Caco-2 (cell line): ENCODE measurements at regions not wholly inside any gene's neighbourhood (a gene's known extent, or its start where the extent isn't known, plus 50 kb on each side); places are given as distances from the start of the nearest gene placed in this dataset.

Source experiments
- BruUV-seq: library from RNA; stranded (reverse); fragments of 400-500 nt; replicated peaks from 2 replicates; lab custom pipeline; 2021; lab: Mats Ljungman, UMichigan
- CTCF ChIA-PET: fragments of 300-600 bp; sonication (Branson Sonifier 250); formaldehyde crosslinking; loops from one replicate; lab custom pipeline; 2022; ENCODE audit warnings: antibody characterized with exemption; lab: Charles Lee
- POLR2A ChIA-PET: fragments of 300-600 bp; sonication (Branson Sonifier 250); formaldehyde crosslinking; loops from one replicate; lab custom pipeline; 2022; ENCODE audit warnings: antibody characterized with exemption; lab: Charles Lee
- DNase-seq, 2 experiments: peaks; one replicate each; pipeline versions ENCODE4 v3.0.0 to v3.0.0-alpha.2; 2020 to 2022
- H3K27me3 ChIP-seq: replicated peaks from 2 replicates; pipeline ENCODE4 v1.6.0; 2011; ENCODE audit warnings: low read length; ENCODE audit not compliant: control insufficient read depth, insufficient read depth
- H3K36me3 ChIP-seq: 2 replicates; pipeline ENCODE4 v1.5.1; 2011; ENCODE audit warnings: low read length; ENCODE audit not compliant: control insufficient read depth, insufficient read depth
- H3K4me1 ChIP-seq: fragments of 250-450 bp; sonication (Bioruptor Pico); 2 replicates; pipeline ENCODE4 v1.5.1; 2020; ENCODE audit warnings: mild to moderate bottlenecking
- H3K4me3 ChIP-seq: 2 replicates; pipeline ENCODE4 v1.5.1; 2011; ENCODE audit warnings: low read depth, mild to moderate bottlenecking, control low read depth, low read length
- H3K9me3 ChIP-seq: fragments of 250-450 bp; sonication (Bioruptor Pico); 2 replicates; pipeline ENCODE4 v1.5.1; 2020; ENCODE audit warnings: mild to moderate bottlenecking, moderate library complexity
- H3K27ac Mint-ChIP-seq: one replicate; pipeline ENCODE4 v1.8.0; 2022; ENCODE audit warnings: mixed read lengths; ENCODE audit not compliant: unreplicated experiment
- H3K27me3 Mint-ChIP-seq: one replicate; pipeline ENCODE4 v1.8.0; 2022; ENCODE audit warnings: mixed read lengths; ENCODE audit not compliant: insufficient read depth, unreplicated experiment
- H3K36me3 Mint-ChIP-seq: one replicate; pipeline ENCODE4 v1.8.0; 2022; ENCODE audit warnings: mild to moderate bottlenecking, mixed read lengths; ENCODE audit not compliant: insufficient read depth, unreplicated experiment
- H3K4me1 Mint-ChIP-seq: one replicate; pipeline ENCODE4 v1.8.0; 2022; ENCODE audit warnings: low read depth, mixed read lengths; ENCODE audit not compliant: unreplicated experiment
- H3K4me3 Mint-ChIP-seq: one replicate; pipeline ENCODE4 v1.8.0; 2022; ENCODE audit warnings: mild to moderate bottlenecking, moderate library complexity, mixed read lengths; ENCODE audit not compliant: unreplicated experiment
- H3K9me3 Mint-ChIP-seq: one replicate; pipeline ENCODE4 v1.8.0; 2022; ENCODE audit warnings: mixed read lengths; ENCODE audit not compliant: unreplicated experiment
- intact Hi-C: fragments of 100-400 bp; cut with micrococcal nuclease; formaldehyde crosslinking; loops from one replicate; pipeline ENCODE4 v1.10.0; 2022; ENCODE audit not compliant: unreplicated experiment
- TF ChIP-seq, protein P1 (sequence below), 2 experiments: fragments of 200-600 bp in 1 of 2; IDR thresholded peaks; 1 replicate in 1 of 2; 2 replicates in 1 of 2; pipeline versions ENCODE4 v1.5.1 to v1.8.0; 2011 to 2022; ENCODE audit warnings: antibody characterized with exemption in 1 of 2, control low read depth in 1 of 2, inconsistent platforms in 1 of 2, low read depth in 1 of 2, low read length in 1 of 2, mild to moderate bottlenecking in 1 of 2, moderate library complexity in 1 of 2; ENCODE audit not compliant: insufficient read depth in 1 of 2, severe bottlenecking in 1 of 2, unreplicated experiment in 1 of 2

DNA sequence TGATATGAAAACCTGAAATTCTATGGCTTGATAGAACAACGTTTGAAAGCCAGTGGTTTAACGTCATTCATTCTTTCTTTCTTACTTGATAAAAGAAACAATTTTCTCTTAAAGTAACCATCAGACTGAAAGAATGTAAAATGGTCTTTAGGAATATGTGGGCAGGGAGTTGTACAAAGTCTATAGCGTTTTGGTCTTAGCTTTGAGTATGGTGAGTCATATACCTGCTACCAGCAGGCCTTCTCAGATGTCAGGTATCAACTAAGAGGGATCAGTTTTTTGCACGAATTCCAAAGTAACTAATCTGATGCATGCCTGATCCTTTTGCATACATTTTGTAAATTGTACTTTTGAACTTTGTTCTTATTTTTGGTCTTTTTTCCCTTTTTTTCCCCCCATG is 101.5 kb upstream of the DSEL start:
- CTCF ChIA-PET = no interaction called here
- no peaks in the 10 kb centered on the region for H3K4me1 Mint-ChIP-seq

DNA sequence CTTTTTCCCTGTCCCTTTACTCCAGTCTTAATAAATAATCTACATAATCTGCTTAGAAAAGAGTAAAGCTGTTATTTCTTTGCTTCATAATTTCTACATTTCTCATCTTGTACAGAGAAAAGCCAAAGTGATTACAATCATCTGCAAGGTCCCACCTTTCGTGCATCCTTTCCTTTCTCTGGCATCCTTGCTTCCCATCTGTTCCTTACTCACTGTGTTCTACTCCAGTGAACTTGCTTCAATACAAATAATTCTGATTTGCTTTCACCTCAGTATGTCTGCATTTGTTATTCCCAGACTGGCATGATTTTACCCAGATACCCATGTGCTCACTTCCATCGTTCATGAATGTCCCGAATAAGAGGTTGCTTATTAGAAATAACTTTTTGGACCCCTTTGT is 99.4 kb upstream of the DSEL start:
- H3K4me3 ChIP-seq = no peak overlapping the region
- no peaks in the 10 kb centered on the region for H3K9me3 Mint-ChIP-seq
- no peaks in the 10 kb centered on the region for H3K9me3 ChIP-seq

More for the DNA sequence above, 101.5 kb upstream of the DSEL start:
- TF ChIP-seq, protein P1, sequence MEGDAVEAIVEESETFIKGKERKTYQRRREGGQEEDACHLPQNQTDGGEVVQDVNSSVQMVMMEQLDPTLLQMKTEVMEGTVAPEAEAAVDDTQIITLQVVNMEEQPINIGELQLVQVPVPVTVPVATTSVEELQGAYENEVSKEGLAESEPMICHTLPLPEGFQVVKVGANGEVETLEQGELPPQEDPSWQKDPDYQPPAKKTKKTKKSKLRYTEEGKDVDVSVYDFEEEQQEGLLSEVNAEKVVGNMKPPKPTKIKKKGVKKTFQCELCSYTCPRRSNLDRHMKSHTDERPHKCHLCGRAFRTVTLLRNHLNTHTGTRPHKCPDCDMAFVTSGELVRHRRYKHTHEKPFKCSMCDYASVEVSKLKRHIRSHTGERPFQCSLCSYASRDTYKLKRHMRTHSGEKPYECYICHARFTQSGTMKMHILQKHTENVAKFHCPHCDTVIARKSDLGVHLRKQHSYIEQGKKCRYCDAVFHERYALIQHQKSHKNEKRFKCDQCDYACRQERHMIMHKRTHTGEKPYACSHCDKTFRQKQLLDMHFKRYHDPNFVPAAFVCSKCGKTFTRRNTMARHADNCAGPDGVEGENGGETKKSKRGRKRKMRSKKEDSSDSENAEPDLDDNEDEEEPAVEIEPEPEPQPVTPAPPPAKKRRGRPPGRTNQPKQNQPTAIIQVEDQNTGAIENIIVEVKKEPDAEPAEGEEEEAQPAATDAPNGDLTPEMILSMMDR (IDR thresholded peaks at IDR 0.05; ENCODE audit: insufficient read depth in 1 of 2, low read depth in 1 of 2, low read length in 1 of 2, severe bottlenecking in 1 of 2, unreplicated experiment in 1 of 2) = no peak
- intact Hi-C loops = no loop called here
- DNase-seq = no peak
- Histone ChIP-seq H3K9me3 (no peaks in the 10 kb centered on the region), H3K4me1 (0 out of 2 replicates have a peak, but pooled peaks cover 6% of the 10 kb centered on the region), H3K4me3 (no peak overlapping the region), H3K27me3 (no peaks in the 10 kb centered on the region), H3K36me3 (no peaks in the 10 kb centered on the region)
- Mint-ChIP-seq H3K27ac (no peak overlapping the region), H3K36me3 (no peaks in the 10 kb centered on the region), H3K27me3 (no peaks in the 10 kb centered on the region), H3K4me3 (no peak overlapping the region), H3K9me3 (no peaks in the 10 kb centered on the region)
- no TSS peak for BruUV-seq
- POLR2A ChIA-PET = no interaction called here

DNA sequence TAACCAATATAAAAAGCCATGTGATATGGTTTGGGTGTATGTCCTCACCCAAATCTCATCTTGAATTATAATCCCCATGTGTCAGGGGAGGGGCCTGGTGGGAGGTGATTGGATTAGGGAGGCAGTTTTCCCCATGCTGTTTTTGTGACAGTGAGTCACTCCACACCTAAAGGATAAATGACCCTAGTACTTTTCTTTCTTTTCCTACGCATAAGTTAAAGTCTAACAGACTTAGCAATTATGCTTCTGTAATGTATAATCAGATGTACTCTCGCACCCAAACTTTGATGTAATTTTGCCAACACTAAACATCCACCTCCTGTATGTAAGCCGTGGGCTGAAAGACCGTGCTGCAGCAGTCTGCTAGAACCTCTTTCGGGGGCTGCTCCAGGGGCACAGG is 97.2 kb upstream of the DSEL start:
- H3K27ac Mint-ChIP-seq = no peak overlapping the region
- no peak overlapping the region for H3K4me3 Mint-ChIP-seq
- H3K27me3 Mint-ChIP-seq = no peaks in the 10 kb centered on the region
- H3K36me3 ChIP-seq = no peaks in the 10 kb centered on the region
- no peaks in the 10 kb centered on the region for H3K4me1 Mint-ChIP-seq
- DNase-seq = no peak
- H3K4me1 ChIP-seq = 0 out of 2 replicates have a peak, but pooled peaks cover 6% of the 10 kb centered on the region
- H3K9me3 Mint-ChIP-seq = no peaks in the 10 kb centered on the region
- TF ChIP-seq, protein P1 (IDR thresholded peaks at IDR 0.05; ENCODE audit: insufficient read depth in 1 of 2, low read depth in 1 of 2, low read length in 1 of 2, severe bottlenecking in 1 of 2, unreplicated experiment in 1 of 2) = no peak
- no peak overlapping the region for H3K4me3 ChIP-seq
- H3K36me3 Mint-ChIP-seq = no peaks in the 10 kb centered on the region
- ChIA-PET CTCF (no interaction called here), POLR2A (no interaction called here)
- intact Hi-C loops = no loop called here
- no TSS peak for BruUV-seq
- no peaks in the 10 kb centered on the region for H3K9me3 ChIP-seq
- H3K27me3 ChIP-seq = no peaks in the 10 kb centered on the region

More for the DNA sequence above, 99.4 kb upstream of the DSEL start:
- H3K36me3 ChIP-seq = no peaks in the 10 kb centered on the region
- DNase-seq = no peak
- no peak overlapping the region for H3K4me3 Mint-ChIP-seq
- ChIA-PET POLR2A (no interaction called here), CTCF (no interaction called here)
- H3K4me1 ChIP-seq = 0 out of 2 replicates have a peak, but pooled peaks cover 6% of the 10 kb centered on the region
- H3K27me3 Mint-ChIP-seq = no peaks in the 10 kb centered on the region
- no peaks in the 10 kb centered on the region for H3K27me3 ChIP-seq
- TF ChIP-seq, protein P1 (IDR thresholded peaks at IDR 0.05; ENCODE audit: insufficient read depth in 1 of 2, low read depth in 1 of 2, low read length in 1 of 2, severe bottlenecking in 1 of 2, unreplicated experiment in 1 of 2) = no peak
- no TSS peak for BruUV-seq
- no peaks in the 10 kb centered on the region for H3K36me3 Mint-ChIP-seq
- intact Hi-C loops = no loop called here
- H3K4me1 Mint-ChIP-seq = no peaks in the 10 kb centered on the region
- H3K27ac Mint-ChIP-seq = no peak overlapping the region
